ENCODE measurements at regions not wholly inside any gene's neighbourhood (a gene's known extent, or its start where the extent isn't known, plus 50 kb on each side); places are given as distances from the start of the nearest gene placed in this dataset.

GRCh38 chr9:21710548-21711191 is 91.8 kb upstream of the MTAP start:
- Histone ChIP-seq H4K91ac (ENCODE audit: insufficient read length, low read depth, low read length) (no peak overlapping the region), H2BK120ac (ENCODE audit: low read depth, low read length, poor library complexity, severe bottlenecking) (no peak overlapping the region), H3K4me1 (ENCODE audit: insufficient read depth, low read length) (no peaks in the 10 kb centered on the region), H2BK5ac (ENCODE audit: insufficient read length, low read length) (no peak overlapping the region), H2AK5ac (ENCODE audit: insufficient read length, low read length) (no peak overlapping the region), H3K79me1 (ENCODE audit: insufficient read depth, low read depth, low read length, poor library complexity, severe bottlenecking) (no peaks in the 10 kb centered on the region), H4K20me1 (ENCODE audit: control insufficient read depth, insufficient read depth, insufficient read length) (no peaks in the 10 kb centered on the region), H2BK20ac (ENCODE audit: low read depth, low read length, poor library complexity, severe bottlenecking) (no peak overlapping the region), H3K79me2 (ENCODE audit: insufficient read depth, low read length) (no peaks in the 10 kb centered on the region), H2BK12ac (ENCODE audit: insufficient read length, low read depth, low read length) (no peak overlapping the region), H3K4me2 (ENCODE audit: insufficient read depth, insufficient read length, low read length) (no peak overlapping the region), H4K8ac (replicated peaks; ENCODE audit: insufficient read length, low read depth, low read length) (no peak overlapping the region), H2AFZ (ENCODE audit: low read length) (no peak overlapping the region), H3K27ac (ENCODE audit: insufficient read length, low read depth, low read length) (no peak overlapping the region), H3K23me2 (ENCODE audit: insufficient read length, low read depth, low read length, poor library complexity, severe bottlenecking) (no peaks in the 10 kb centered on the region), H3K9ac (ENCODE audit: extremely low read depth, insufficient read length, low read length) (no peak overlapping the region), H2BK15ac (ENCODE audit: low read depth, low read length) (no peak overlapping the region), H3K4ac (ENCODE audit: low read depth, low read length) (no peak overlapping the region), H3K14ac (ENCODE audit: insufficient read depth, low read length) (no peak overlapping the region), H3K23ac (ENCODE audit: insufficient read length, low read depth, low read length) (no peak overlapping the region), H3K9me3 (ENCODE audit: control insufficient read depth, low read depth, low read length) (no peaks in the 10 kb centered on the region), H3K18ac (ENCODE audit: insufficient read length, low read depth, low read length) (no peak overlapping the region), H3K56ac (ENCODE audit: insufficient read length, low read depth, low read length) (no peak overlapping the region), H4K5ac (ENCODE audit: insufficient read length, low read depth, low read length) (no peak overlapping the region), H3T11ph (ENCODE audit: low read length) (no peak overlapping the region), H3K27me3 (ENCODE audit: insufficient read depth, low read length) (no peaks in the 10 kb centered on the region)
- DNase-seq = no peak
- no peak overlapping the region for H3K4me3 Mint-ChIP-seq
- H3K9me3 Mint-ChIP-seq = no peaks in the 10 kb centered on the region
- TF ChIP-seq, protein P1, sequence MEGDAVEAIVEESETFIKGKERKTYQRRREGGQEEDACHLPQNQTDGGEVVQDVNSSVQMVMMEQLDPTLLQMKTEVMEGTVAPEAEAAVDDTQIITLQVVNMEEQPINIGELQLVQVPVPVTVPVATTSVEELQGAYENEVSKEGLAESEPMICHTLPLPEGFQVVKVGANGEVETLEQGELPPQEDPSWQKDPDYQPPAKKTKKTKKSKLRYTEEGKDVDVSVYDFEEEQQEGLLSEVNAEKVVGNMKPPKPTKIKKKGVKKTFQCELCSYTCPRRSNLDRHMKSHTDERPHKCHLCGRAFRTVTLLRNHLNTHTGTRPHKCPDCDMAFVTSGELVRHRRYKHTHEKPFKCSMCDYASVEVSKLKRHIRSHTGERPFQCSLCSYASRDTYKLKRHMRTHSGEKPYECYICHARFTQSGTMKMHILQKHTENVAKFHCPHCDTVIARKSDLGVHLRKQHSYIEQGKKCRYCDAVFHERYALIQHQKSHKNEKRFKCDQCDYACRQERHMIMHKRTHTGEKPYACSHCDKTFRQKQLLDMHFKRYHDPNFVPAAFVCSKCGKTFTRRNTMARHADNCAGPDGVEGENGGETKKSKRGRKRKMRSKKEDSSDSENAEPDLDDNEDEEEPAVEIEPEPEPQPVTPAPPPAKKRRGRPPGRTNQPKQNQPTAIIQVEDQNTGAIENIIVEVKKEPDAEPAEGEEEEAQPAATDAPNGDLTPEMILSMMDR (conservative IDR thresholded peaks at IDR 0.05) = no peak
- peaks cover 12 to 17% of the 10 kb centered on the region in 2 experiments for H3K4me1 Mint-ChIP-seq
- 0 out of 7 replicates have a peak overlapping the region, but pooled peaks of 1 of the 3 experiments have one; percentile 10 for H3K27ac Mint-ChIP-seq
- no peaks in the 10 kb centered on the region for H3K36me3 Mint-ChIP-seq (ENCODE audit: insufficient read depth in 1 of 3, low read depth in 3 of 3)
- WGBS (ENCODE audit: extremely low coverage, insufficient read length, low lambda C conversion rate) = no CpG with 5 or more reads among the region's 4 CpGs
- peaks cover 51% of the 10 kb centered on the region for H3K27me3 Mint-ChIP-seq (ENCODE audit: low read depth)

All from H9 (cell line).